H9 (cell line): ENCODE measurements at regions not wholly inside any gene's neighbourhood (a gene's known extent, or its start where the extent isn't known, plus 50 kb on each side); places are given as distances from the start of the nearest gene placed in this dataset.

Source experiments
- DNase-seq: peaks from one replicate; pipeline ENCODE4 v3.0.0-alpha.2; 2017
- H2AFZ ChIP-seq: one replicate; pipeline ENCODE4 v1.6.1; 2013; ENCODE audit warnings: mild to moderate bottlenecking, low read length, control low read depth, moderate library complexity
- H2AK5ac ChIP-seq: 2 replicates; pipeline ENCODE4 v1.6.1; 2013; ENCODE audit warnings: low read length, control low read depth, mixed read lengths; ENCODE audit not compliant: insufficient read length
- H2BK120ac ChIP-seq: one replicate; pipeline ENCODE4 v1.6.1; 2013; ENCODE audit warnings: low read depth, mild to moderate bottlenecking, low read length, control low read depth, inconsistent platforms; ENCODE audit not compliant: poor library complexity, severe bottlenecking
- H2BK12ac ChIP-seq: 2 replicates; pipeline ENCODE4 v1.6.1; 2013; ENCODE audit warnings: low read length, control low read depth, mixed read lengths, low read depth; ENCODE audit not compliant: insufficient read length
- H2BK15ac ChIP-seq: 2 replicates; pipeline ENCODE4 v1.6.1; 2013; ENCODE audit warnings: low read depth, low read length, control low read depth
- H2BK20ac ChIP-seq: one replicate; pipeline ENCODE4 v1.6.1; 2013; ENCODE audit warnings: low read depth, mild to moderate bottlenecking, low read length, control low read depth, inconsistent platforms; ENCODE audit not compliant: poor library complexity, severe bottlenecking
- H2BK5ac ChIP-seq: 2 replicates; pipeline ENCODE4 v1.6.1; 2013; ENCODE audit warnings: low read length, control low read depth, mixed read lengths; ENCODE audit not compliant: insufficient read length
- H3K14ac ChIP-seq: 2 replicates; pipeline ENCODE4 v1.6.1; 2013; ENCODE audit warnings: low read length, control low read depth; ENCODE audit not compliant: insufficient read depth
- H3K18ac ChIP-seq: 2 replicates; pipeline ENCODE4 v1.6.1; 2013; ENCODE audit warnings: low read depth, mild to moderate bottlenecking, mixed read lengths, low read length, control low read depth; ENCODE audit not compliant: insufficient read length
- H3K23ac ChIP-seq: 2 replicates; pipeline ENCODE4 v1.6.1; 2013; ENCODE audit warnings: low read length, control low read depth, mixed read lengths, low read depth; ENCODE audit not compliant: insufficient read length
- H3K23me2 ChIP-seq: 2 replicates; pipeline ENCODE4 v1.6.1; 2013; ENCODE audit warnings: low read depth, mild to moderate bottlenecking, mixed read lengths, low read length, control low read depth; ENCODE audit not compliant: insufficient read length, poor library complexity, severe bottlenecking
- H3K27ac ChIP-seq: 2 replicates; pipeline ENCODE4 v1.5.1; 2013; ENCODE audit warnings: low read length, control low read depth, mixed read lengths, low read depth; ENCODE audit not compliant: insufficient read length
- H3K27me3 ChIP-seq: 2 replicates; pipeline ENCODE4 v1.6.1; 2013; ENCODE audit warnings: low read length, control low read depth, inconsistent platforms; ENCODE audit not compliant: insufficient read depth
- H3K4ac ChIP-seq: 2 replicates; pipeline ENCODE4 v1.6.1; 2013; ENCODE audit warnings: low read depth, mild to moderate bottlenecking, control low read depth, inconsistent platforms, low read length, moderate library complexity
- H3K4me1 ChIP-seq: 2 replicates; pipeline ENCODE4 v1.6.1; 2013; ENCODE audit warnings: low read length, control low read depth, inconsistent platforms; ENCODE audit not compliant: insufficient read depth
- H3K4me2 ChIP-seq: 2 replicates; pipeline ENCODE4 v1.6.1; 2013; ENCODE audit warnings: low read length, control low read depth, mixed read lengths; ENCODE audit not compliant: insufficient read length, insufficient read depth
- H3K56ac ChIP-seq: 2 replicates; pipeline ENCODE4 v1.6.1; 2013; ENCODE audit warnings: low read depth, mild to moderate bottlenecking, mixed read lengths, low read length, control low read depth; ENCODE audit not compliant: insufficient read length
- H3K79me1 ChIP-seq: 2 replicates; pipeline ENCODE4 v1.6.1; 2013; ENCODE audit warnings: low read depth, mild to moderate bottlenecking, moderate library complexity, low read length, control low read depth, inconsistent platforms; ENCODE audit not compliant: insufficient read depth, poor library complexity, severe bottlenecking
- H3K79me2 ChIP-seq: 2 replicates; pipeline ENCODE4 v1.6.1; 2013; ENCODE audit warnings: low read length, control low read depth, inconsistent platforms; ENCODE audit not compliant: insufficient read depth
- H3K9ac ChIP-seq: 2 replicates; pipeline ENCODE4 v1.6.1; 2013; ENCODE audit warnings: low read length, control low read depth, mixed read lengths; ENCODE audit not compliant: insufficient read length; ENCODE audit errors: extremely low read depth
- H3K9me3 ChIP-seq: one replicate; pipeline ENCODE4 v1.6.1; 2013; ENCODE audit warnings: low read depth, low read length, inconsistent platforms; ENCODE audit not compliant: control insufficient read depth
- H3T11ph ChIP-seq: one replicate; pipeline ENCODE4 v1.6.1; 2013; ENCODE audit warnings: mild to moderate bottlenecking, low read length, control low read depth, inconsistent platforms
- H4K20me1 ChIP-seq: one replicate; pipeline ENCODE4 v1.6.1; 2013; ENCODE audit not compliant: control insufficient read depth, insufficient read length, insufficient read depth
- H4K5ac ChIP-seq: 2 replicates; pipeline ENCODE4 v1.6.1; 2013; ENCODE audit warnings: low read depth, mild to moderate bottlenecking, mixed read lengths, low read length, control low read depth; ENCODE audit not compliant: insufficient read length
- H4K8ac ChIP-seq: replicated peaks from 2 replicates; pipeline ENCODE4 v1.6.1; 2013; ENCODE audit warnings: low read length, control low read depth, mixed read lengths, low read depth; ENCODE audit not compliant: insufficient read length
- H4K91ac ChIP-seq: 2 replicates; pipeline ENCODE4 v1.6.1; 2013; ENCODE audit warnings: low read depth, mild to moderate bottlenecking, moderate library complexity, mixed read lengths, low read length, control low read depth; ENCODE audit not compliant: insufficient read length
- H3K27ac Mint-ChIP-seq, 3 experiments: 2 replicates in 2 of 3; 3 replicates in 1 of 3; pipeline ENCODE4 v1.8.0; 2020 to 2021; ENCODE audit warnings: mixed read lengths in 3 of 3, mild to moderate bottlenecking in 1 of 3, moderate library complexity in 1 of 3
- H3K27me3 Mint-ChIP-seq: 2 replicates; pipeline ENCODE4 v1.8.0; 2021; ENCODE audit warnings: low read depth, mild to moderate bottlenecking, moderate library complexity, mixed read lengths
- H3K36me3 Mint-ChIP-seq, 3 experiments: 2 replicates in 2 of 3; 3 replicates in 1 of 3; pipeline ENCODE4 v1.8.0; 2020 to 2021; ENCODE audit warnings: low read depth in 3 of 3, mixed read lengths in 3 of 3; ENCODE audit not compliant: insufficient read depth in 1 of 3
- H3K4me1 Mint-ChIP-seq, 2 experiments: 2 replicates each; pipeline ENCODE4 v1.8.0; 2020; ENCODE audit warnings: mixed read lengths in 2 of 2
- H3K4me3 Mint-ChIP-seq, 2 experiments: 2 replicates in 1 of 2; 3 replicates in 1 of 2; pipeline ENCODE4 v1.8.0; 2020 to 2021; ENCODE audit warnings: mild to moderate bottlenecking in 2 of 2, mixed read lengths in 2 of 2, moderate library complexity in 1 of 2
- H3K9me3 Mint-ChIP-seq, 2 experiments: 2 replicates in 1 of 2; 3 replicates in 1 of 2; pipeline ENCODE4 v1.8.0; 2020; ENCODE audit warnings: mild to moderate bottlenecking in 2 of 2, mixed read lengths in 2 of 2, moderate library complexity in 1 of 2
- WGBS: extraction: QIAGEN DNeasy Blood & Tissue Kit; methylation state at CpG from one replicate; pipeline ENCODE4 v1.1.7; 2013; ENCODE audit warnings: missing lambda C conversion rate, low lambda C conversion rate, mixed read lengths; ENCODE audit not compliant: insufficient read length; ENCODE audit errors: extremely low coverage; 5-methylcytosine and 5-hydroxymethylcytosine counted together
- TF ChIP-seq, protein P1 (sequence below): fragments of 200-600 bp; sonication (generic); conservative IDR thresholded peaks from 3 replicates; pipeline ENCODE4 v1.8.0; 2021; ENCODE audit warnings: antibody characterized with exemption, mild to moderate bottlenecking

DNA sequence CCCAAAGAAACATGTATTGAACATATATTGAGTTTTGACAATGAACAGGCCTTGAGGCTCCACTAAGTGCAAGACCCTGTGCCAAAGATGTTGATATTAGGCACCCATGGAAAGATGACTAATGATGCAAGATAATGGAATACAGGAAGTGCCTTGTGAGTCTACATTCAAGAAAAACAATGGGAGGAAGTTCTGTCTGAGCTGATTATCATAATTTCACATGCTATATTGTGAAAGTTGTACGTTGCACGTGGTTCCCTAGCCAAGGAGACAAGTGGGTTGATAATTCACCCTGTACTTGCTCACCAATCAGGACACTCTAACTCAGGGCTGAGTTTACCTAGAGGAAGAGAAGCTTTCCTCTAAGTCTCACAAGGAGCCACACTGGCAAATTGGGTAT lies 186.9 kb upstream of the STAC start:
- H4K20me1 ChIP-seq: no peaks in the 10 kb centered on the region
- no peaks in the 10 kb centered on the region for H3K9me3 ChIP-seq
- no peak overlapping the region for H3T11ph ChIP-seq
- no peak overlapping the region for H3K18ac ChIP-seq
- H3K9me3 Mint-ChIP-seq: no peaks in the 10 kb centered on the region
- WGBS: no CpG with 5 or more reads among the region's 2 CpGs
- no peaks in the 10 kb centered on the region for H3K79me2 ChIP-seq
- H2BK12ac ChIP-seq: no peak overlapping the region
- peaks cover 2 to 9% of the 10 kb centered on the region in 2 experiments; a peak in 3 of 4 replicates for H3K4me1 Mint-ChIP-seq
- no peak overlapping the region for H2BK120ac ChIP-seq
- no peak overlapping the region for H4K8ac ChIP-seq
- DNase-seq: no peak
- TF ChIP-seq, protein P1, sequence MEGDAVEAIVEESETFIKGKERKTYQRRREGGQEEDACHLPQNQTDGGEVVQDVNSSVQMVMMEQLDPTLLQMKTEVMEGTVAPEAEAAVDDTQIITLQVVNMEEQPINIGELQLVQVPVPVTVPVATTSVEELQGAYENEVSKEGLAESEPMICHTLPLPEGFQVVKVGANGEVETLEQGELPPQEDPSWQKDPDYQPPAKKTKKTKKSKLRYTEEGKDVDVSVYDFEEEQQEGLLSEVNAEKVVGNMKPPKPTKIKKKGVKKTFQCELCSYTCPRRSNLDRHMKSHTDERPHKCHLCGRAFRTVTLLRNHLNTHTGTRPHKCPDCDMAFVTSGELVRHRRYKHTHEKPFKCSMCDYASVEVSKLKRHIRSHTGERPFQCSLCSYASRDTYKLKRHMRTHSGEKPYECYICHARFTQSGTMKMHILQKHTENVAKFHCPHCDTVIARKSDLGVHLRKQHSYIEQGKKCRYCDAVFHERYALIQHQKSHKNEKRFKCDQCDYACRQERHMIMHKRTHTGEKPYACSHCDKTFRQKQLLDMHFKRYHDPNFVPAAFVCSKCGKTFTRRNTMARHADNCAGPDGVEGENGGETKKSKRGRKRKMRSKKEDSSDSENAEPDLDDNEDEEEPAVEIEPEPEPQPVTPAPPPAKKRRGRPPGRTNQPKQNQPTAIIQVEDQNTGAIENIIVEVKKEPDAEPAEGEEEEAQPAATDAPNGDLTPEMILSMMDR: no peak
- no peak overlapping the region for H3K27ac Mint-ChIP-seq
- H3K23ac ChIP-seq: no peak overlapping the region
- no peaks in the 10 kb centered on the region for H3K23me2 ChIP-seq
- no peak overlapping the region for H3K4me3 Mint-ChIP-seq
- H3K4ac ChIP-seq: no peak overlapping the region
- no peaks in the 10 kb centered on the region for H3K4me1 ChIP-seq
- no peaks in the 10 kb centered on the region for H3K27me3 Mint-ChIP-seq
- no peak overlapping the region for H3K56ac ChIP-seq
- H2AFZ ChIP-seq: no peak overlapping the region
- H2AK5ac ChIP-seq: no peak overlapping the region
- no peak overlapping the region for H4K5ac ChIP-seq
- no peak overlapping the region for H3K27ac ChIP-seq
- H4K91ac ChIP-seq: no peak overlapping the region
- no peak overlapping the region for H2BK15ac ChIP-seq
- H3K36me3 Mint-ChIP-seq: no peaks in the 10 kb centered on the region
- H2BK5ac ChIP-seq: no peak overlapping the region
- H3K79me1 ChIP-seq: no peaks in the 10 kb centered on the region
- H3K9ac ChIP-seq: no peak overlapping the region
- H3K27me3 ChIP-seq: no peaks in the 10 kb centered on the region
- H2BK20ac ChIP-seq: no peak overlapping the region
- H3K14ac ChIP-seq: no peak overlapping the region
- H3K4me2 ChIP-seq: no peak overlapping the region
